Keratinocyte (primary cell): ENCODE measurements at regions not wholly inside any gene's neighbourhood (a gene's known extent, or its start where the extent isn't known, plus 50 kb on each side); places are given as distances from the start of the nearest gene placed in this dataset.

Source experiments
- DNase-seq: peaks from one replicate; pipeline ENCODE4 v3.0.0-alpha.2; 2011; ENCODE audit warnings: low read depth, missing footprints, low spot score
- FAIRE-seq: peaks from 2 replicates; lab custom pipeline; 2011; peaks lifted over from hg19 to GRCh38; lab: Jason Lieb, UNC
- H2AFZ ChIP-seq: 2 replicates; pipeline ENCODE4 v1.6.0; 2012; ENCODE audit warnings: low read length, control low read depth, inconsistent platforms; ENCODE audit not compliant: control insufficient read depth
- H3K27ac ChIP-seq: 2 replicates; pipeline ENCODE4 v1.5.1; 2011; ENCODE audit warnings: low read length; ENCODE audit not compliant: control insufficient read depth, insufficient read depth
- H3K27me3 ChIP-seq: 3 replicates; pipeline ENCODE4 v1.6.0; 2011; ENCODE audit warnings: low read length; ENCODE audit not compliant: control insufficient read depth, insufficient read depth; ENCODE audit errors: extremely low read depth
- H3K36me3 ChIP-seq, 2 experiments: 2 replicates in 1 of 2; 3 replicates in 1 of 2; pipeline ENCODE4 v1.5.1; 2011; ENCODE audit warnings: low read length in 2 of 2, mild to moderate bottlenecking in 1 of 2; ENCODE audit not compliant: control insufficient read depth in 2 of 2, insufficient read depth in 2 of 2; ENCODE audit errors: extremely low read depth in 1 of 2
- H3K4me1 ChIP-seq: 3 replicates; pipeline ENCODE4 v1.5.1; 2011; ENCODE audit warnings: low read length; ENCODE audit not compliant: control insufficient read depth, insufficient read depth; ENCODE audit errors: extremely low read depth
- H3K4me2 ChIP-seq: 3 replicates; pipeline ENCODE4 v1.6.0; 2011; ENCODE audit warnings: low read depth, low read length; ENCODE audit not compliant: control insufficient read depth, insufficient read depth; ENCODE audit errors: extremely low read depth
- H3K4me3 ChIP-seq, 3 experiments: fragments of 200-600 bp in 1 of 3; sonication (generic) in 1 of 3; 2 replicates in 2 of 3; 3 replicates in 1 of 3; pipeline ENCODE4 v1.5.1; 2011 to 2016; ENCODE audit warnings: low read length in 3 of 3, mild to moderate bottlenecking in 3 of 3, control low read depth in 2 of 3, inconsistent platforms in 1 of 3, low read depth in 1 of 3, mixed read lengths in 1 of 3, mixed run types in 1 of 3, moderate library complexity in 1 of 3; ENCODE audit not compliant: control insufficient read depth in 2 of 3, insufficient read depth in 2 of 3; ENCODE audit errors: extremely low read depth in 1 of 3
- H3K79me2 ChIP-seq: 2 replicates; pipeline ENCODE4 v1.6.0; 2012; ENCODE audit warnings: low read length; ENCODE audit not compliant: control insufficient read depth, insufficient read depth
- H3K9ac ChIP-seq: 3 replicates; pipeline ENCODE4 v1.6.0; 2011; ENCODE audit warnings: low read length; ENCODE audit not compliant: control insufficient read depth, insufficient read depth; ENCODE audit errors: extremely low read depth
- H3K9me1 ChIP-seq: 3 replicates; pipeline ENCODE4 v1.6.0; 2011; ENCODE audit warnings: low read length; ENCODE audit not compliant: control insufficient read depth, insufficient read depth; ENCODE audit errors: extremely low read depth
- H3K9me3 ChIP-seq: 2 replicates; pipeline ENCODE4 v1.5.1; 2012; ENCODE audit warnings: low read depth, low read length; ENCODE audit not compliant: control insufficient read depth
- H4K20me1 ChIP-seq: 3 replicates; pipeline ENCODE4 v1.6.0; 2011; ENCODE audit warnings: low read length; ENCODE audit not compliant: control insufficient read depth, insufficient read depth; ENCODE audit errors: extremely low read depth
- EZH2 ChIP-seq: IDR thresholded peaks from one replicate; pipeline ENCODE4 v1.6.1; 2012; ENCODE audit warnings: inconsistent platforms, mild to moderate bottlenecking, low read length, moderate library complexity
- dilution Hi-C: fragments of 300-500 bp; cut with MboI; formaldehyde crosslinking; loops from one replicate; pipeline ENCODE4 v1.7.0; 2020; ENCODE audit warnings: low sequenced_read_pairs; ENCODE audit not compliant: extremely low pct_ligation_motif_present
- TF ChIP-seq, protein P1 (sequence below), 3 experiments: IDR thresholded peaks in 1 of 3; conservative IDR thresholded peaks in 1 of 3; optimal IDR thresholded peaks in 1 of 3; 2 replicates in 2 of 3; 3 replicates in 1 of 3; pipeline versions ENCODE3 to v1.5.1; 2011; ENCODE audit warnings: low read length in 3 of 3, mild to moderate bottlenecking in 3 of 3, moderate library complexity in 2 of 3, control low read depth in 1 of 3, inconsistent platforms in 1 of 3; ENCODE audit not compliant: insufficient read depth in 2 of 3; ENCODE audit errors: extremely low read depth in 1 of 3

DNA sequence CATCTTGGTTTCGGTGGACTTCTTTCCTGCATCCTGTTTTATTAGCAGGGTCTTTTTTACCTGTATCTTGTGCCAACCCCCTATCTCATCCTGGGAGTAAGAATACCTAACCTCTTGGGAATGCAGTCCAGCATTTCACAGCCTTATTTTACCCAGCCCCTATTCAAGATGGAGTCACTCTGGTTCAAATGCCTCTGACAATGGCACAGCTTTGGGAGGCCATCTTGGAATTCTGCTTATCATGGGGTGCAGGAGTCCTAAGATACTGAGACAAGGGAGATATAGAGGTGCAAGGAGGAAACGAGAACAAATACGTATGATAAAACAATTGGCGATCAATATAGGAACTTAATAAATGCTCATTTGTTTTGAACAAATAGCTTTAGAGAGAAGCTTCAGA, 1682.2 kb upstream of the AGA start:
- Histone ChIP-seq H2AFZ (no peak overlapping the region), H3K27me3 (no peaks in the 10 kb centered on the region), H3K27ac (no peak overlapping the region), H3K79me2 (no peaks in the 10 kb centered on the region), H3K4me1 (no peaks in the 10 kb centered on the region), H3K36me3 (no peaks in the 10 kb centered on the region), H3K4me2 (no peak overlapping the region), H3K4me3 (no peak overlapping the region), H3K9me3 (no peaks in the 10 kb centered on the region), H3K9me1 (no peaks in the 10 kb centered on the region), H4K20me1 (no peaks in the 10 kb centered on the region), H3K9ac (no peak overlapping the region)
- TF ChIP-seq, protein P1, sequence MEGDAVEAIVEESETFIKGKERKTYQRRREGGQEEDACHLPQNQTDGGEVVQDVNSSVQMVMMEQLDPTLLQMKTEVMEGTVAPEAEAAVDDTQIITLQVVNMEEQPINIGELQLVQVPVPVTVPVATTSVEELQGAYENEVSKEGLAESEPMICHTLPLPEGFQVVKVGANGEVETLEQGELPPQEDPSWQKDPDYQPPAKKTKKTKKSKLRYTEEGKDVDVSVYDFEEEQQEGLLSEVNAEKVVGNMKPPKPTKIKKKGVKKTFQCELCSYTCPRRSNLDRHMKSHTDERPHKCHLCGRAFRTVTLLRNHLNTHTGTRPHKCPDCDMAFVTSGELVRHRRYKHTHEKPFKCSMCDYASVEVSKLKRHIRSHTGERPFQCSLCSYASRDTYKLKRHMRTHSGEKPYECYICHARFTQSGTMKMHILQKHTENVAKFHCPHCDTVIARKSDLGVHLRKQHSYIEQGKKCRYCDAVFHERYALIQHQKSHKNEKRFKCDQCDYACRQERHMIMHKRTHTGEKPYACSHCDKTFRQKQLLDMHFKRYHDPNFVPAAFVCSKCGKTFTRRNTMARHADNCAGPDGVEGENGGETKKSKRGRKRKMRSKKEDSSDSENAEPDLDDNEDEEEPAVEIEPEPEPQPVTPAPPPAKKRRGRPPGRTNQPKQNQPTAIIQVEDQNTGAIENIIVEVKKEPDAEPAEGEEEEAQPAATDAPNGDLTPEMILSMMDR (optimal IDR thresholded peaks at IDR 0.05 in 1 of 3, IDR thresholded peaks at IDR 0.05 in 1 of 3, conservative IDR thresholded peaks at IDR 0.05 in 1 of 3; ENCODE audit: extremely low read depth in 1 of 3, insufficient read depth in 2 of 3, low read length in 3 of 3) = no peak
- no peak for TF ChIP-seq EZH2
- no peak for DNase-seq
- dilution Hi-C loops = no loop called here
- FAIRE-seq = no peak

DNA sequence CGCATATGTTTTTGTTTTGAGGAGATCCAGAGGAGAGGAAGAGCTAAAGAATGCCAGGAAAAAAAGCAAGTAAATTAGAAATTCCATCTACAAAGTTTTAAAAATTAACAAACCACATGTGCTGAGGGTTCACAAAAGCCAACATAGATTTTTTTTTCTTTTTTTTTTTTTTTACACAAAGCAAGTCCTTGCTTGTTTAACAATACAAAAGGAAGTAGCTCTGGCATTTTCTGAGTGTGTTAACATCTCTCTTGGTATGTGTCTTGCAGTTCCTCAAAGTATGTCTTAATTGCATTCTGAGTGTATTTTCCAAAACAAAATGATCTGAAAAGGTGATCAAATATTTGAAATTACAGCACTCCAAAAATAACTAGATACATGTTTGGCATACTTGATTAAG, 1682.7 kb upstream of the AGA start:
- Histone ChIP-seq H3K27me3 (no peaks in the 10 kb centered on the region), H3K9me3 (no peaks in the 10 kb centered on the region), H3K4me3 (no peak overlapping the region), H3K4me1 (no peaks in the 10 kb centered on the region), H3K9me1 (no peaks in the 10 kb centered on the region), H2AFZ (no peak overlapping the region), H3K27ac (no peak overlapping the region), H3K79me2 (no peaks in the 10 kb centered on the region), H4K20me1 (no peaks in the 10 kb centered on the region), H3K4me2 (no peak overlapping the region), H3K36me3 (no peaks in the 10 kb centered on the region), H3K9ac (no peak overlapping the region)
- dilution Hi-C loops = no loop called here
- DNase-seq (no peak), FAIRE-seq (no peak)
- TF ChIP-seq, protein P1 (optimal IDR thresholded peaks at IDR 0.05 in 1 of 3, IDR thresholded peaks at IDR 0.05 in 1 of 3, conservative IDR thresholded peaks at IDR 0.05 in 1 of 3; ENCODE audit: extremely low read depth in 1 of 3, insufficient read depth in 2 of 3, low read length in 3 of 3) = no peak
- TF ChIP-seq EZH2 = no peak
